PC-3 (cell line): ENCODE measurements at regions not wholly inside any gene's neighbourhood (a gene's known extent, or its start where the extent isn't known, plus 50 kb on each side); places are given as distances from the start of the nearest gene placed in this dataset.

Experiments used
- ATAC-seq: fragments of 200-7000 bp; cut with Tn5 transposase; 2 replicates; pipeline ENCODE4 v1.9.1; 2020; ENCODE audit warnings: mild to moderate bottlenecking, moderate library complexity
- BruUV-seq: library from RNA; stranded (reverse); fragments of 400-500 nt; replicated peaks from 2 replicates; lab custom pipeline; 2021; lab: Mats Ljungman, UMichigan
- CTCF ChIA-PET: fragments of 300-600 bp; sonication (Branson Sonifier 250); formaldehyde crosslinking; loops from one replicate; lab custom pipeline; 2022; ENCODE audit warnings: antibody characterized with exemption; lab: Charles Lee
- POLR2A ChIA-PET: fragments of 300-600 bp; sonication (Branson Sonifier 250); formaldehyde crosslinking; loops from one replicate; lab custom pipeline; 2022; ENCODE audit warnings: antibody characterized with exemption; ENCODE audit not compliant: unreplicated experiment; lab: Charles Lee
- DNase-seq: peaks from one replicate; pipeline ENCODE4 v3.0.0-alpha.2; 2015
- H2AFZ ChIP-seq: fragments of 300-600 bp; sonication (generic); 2 replicates; pipeline ENCODE4 v1.6.0; 2016; ENCODE audit warnings: antibody characterized with exemption, low read length
- H3F3A ChIP-seq: fragments of 300-600 bp; sonication (generic); one replicate; pipeline ENCODE4 v1.6.0; 2017; ENCODE audit warnings: antibody characterized with exemption, low read length, control low read depth, mild to moderate bottlenecking; ENCODE audit not compliant: unreplicated experiment
- H3K27ac ChIP-seq: fragments of 300-600 bp; sonication (generic); 2 replicates; pipeline ENCODE4 v1.5.1; 2016; ENCODE audit warnings: mild to moderate bottlenecking, low read length
- H3K27me3 ChIP-seq: fragments of 300-600 bp; sonication (generic); 2 replicates; pipeline ENCODE4 v1.6.1; 2016; ENCODE audit warnings: low read length, mixed read lengths
- H3K36me3 ChIP-seq: fragments of 300-600 bp; sonication (generic); 2 replicates; pipeline ENCODE4 v1.6.1; 2016; ENCODE audit warnings: low read depth, mixed run types, low read length, mixed read lengths
- H3K4me1 ChIP-seq: fragments of 300-600 bp; sonication (generic); 2 replicates; pipeline ENCODE4 v1.5.1; 2016; ENCODE audit warnings: low read length; ENCODE audit not compliant: insufficient read depth
- H3K4me2 ChIP-seq: fragments of 300-600 bp; sonication (generic); 2 replicates; pipeline ENCODE4 v1.6.0; 2016; ENCODE audit warnings: low read length
- H3K4me3 ChIP-seq: fragments of 300-600 bp; sonication (generic); 2 replicates; pipeline ENCODE4 v1.5.1; 2016; ENCODE audit warnings: mild to moderate bottlenecking, low read length, mixed read lengths
- H3K79me2 ChIP-seq: fragments of 300-600 bp; sonication (generic); 2 replicates; pipeline ENCODE4 v1.6.1; 2017; ENCODE audit warnings: low read length, mixed read lengths
- H3K9ac ChIP-seq: fragments of 300-600 bp; sonication (generic); 2 replicates; pipeline ENCODE4 v1.6.0; 2016; ENCODE audit warnings: mild to moderate bottlenecking, low read length
- H3K9me2 ChIP-seq: fragments of 300-600 bp; sonication (generic); replicated peaks from 2 replicates; pipeline ENCODE4 v1.6.1; 2016; ENCODE audit warnings: mixed run types, low read length, mixed read lengths
- H3K9me3 ChIP-seq: fragments of 300-600 bp; sonication (generic); 2 replicates; pipeline ENCODE4 v1.6.1; 2016; ENCODE audit warnings: low read length, mixed read lengths
- H4K20me1 ChIP-seq: fragments of 300-600 bp; sonication (generic); 2 replicates; pipeline ENCODE4 v1.6.1; 2016; ENCODE audit warnings: low read length, mixed read lengths
- EZH2 ChIP-seq: fragments of 300-600 bp; sonication (generic); IDR thresholded peaks from one replicate; pipeline ENCODE4 v1.6.1; 2017; ENCODE audit warnings: antibody characterized with exemption, mild to moderate bottlenecking, low read length; ENCODE audit not compliant: unreplicated experiment
- EZH2phosphoT487 ChIP-seq: fragments of 300-600 bp; sonication (generic); IDR thresholded peaks from 2 replicates; pipeline ENCODE4 v1.6.1; 2018; ENCODE audit warnings: mild to moderate bottlenecking, antibody characterized with exemption, low read length, borderline replicate concordance
- intact Hi-C: fragments of 100-400 bp; cut with micrococcal nuclease; formaldehyde crosslinking; loops from 2 replicates; pipeline ENCODE4 v1.9.0; 2023
- TF ChIP-seq, protein P1 (sequence below): fragments of 300-600 bp; sonication (generic); conservative IDR thresholded peaks from 2 replicates; pipeline ENCODE4 v1.5.1; 2017; ENCODE audit warnings: antibody characterized with exemption, low read depth, mild to moderate bottlenecking, low read length

DNA sequence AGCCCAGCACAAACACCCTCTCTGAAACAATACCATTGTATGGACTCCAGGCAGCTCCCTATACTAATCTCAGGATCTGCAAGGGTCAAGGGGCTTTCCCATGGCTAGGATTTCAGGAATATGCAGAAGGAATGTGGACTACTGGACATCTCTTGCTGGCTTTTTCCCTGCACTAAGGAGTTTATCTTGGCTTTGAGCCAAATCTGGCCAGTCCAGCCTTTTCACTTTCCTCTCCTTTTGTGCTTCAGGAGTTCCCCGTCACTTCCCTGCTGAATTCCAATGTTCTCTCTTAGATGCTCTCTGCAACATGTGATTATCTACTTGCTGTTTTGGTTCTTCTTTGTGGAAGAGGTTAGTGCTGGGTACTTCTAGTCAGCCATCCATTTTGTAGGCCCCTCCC lies 568.2 kb downstream of the HDGFL1 start:
- Histone ChIP-seq H3K4me3 (no peak overlapping the region), H4K20me1 (no peaks in the 10 kb centered on the region), H3K9me2 (no peaks in the 10 kb centered on the region), H3K9me3 (no peaks in the 10 kb centered on the region), H3K79me2 (no peaks in the 10 kb centered on the region), H3K4me1 (no peaks in the 10 kb centered on the region), H3K36me3 (no peaks in the 10 kb centered on the region), H3K4me2 (no peak overlapping the region), H2AFZ (no peak overlapping the region), H3K9ac (no peak overlapping the region), H3K27ac (no peak overlapping the region), H3K27me3 (no peaks in the 10 kb centered on the region), H3F3A (no peaks in the 10 kb centered on the region)
- TF ChIP-seq EZH2 (no peak), EZH2phosphoT487 (no peak)
- TF ChIP-seq, protein P1, sequence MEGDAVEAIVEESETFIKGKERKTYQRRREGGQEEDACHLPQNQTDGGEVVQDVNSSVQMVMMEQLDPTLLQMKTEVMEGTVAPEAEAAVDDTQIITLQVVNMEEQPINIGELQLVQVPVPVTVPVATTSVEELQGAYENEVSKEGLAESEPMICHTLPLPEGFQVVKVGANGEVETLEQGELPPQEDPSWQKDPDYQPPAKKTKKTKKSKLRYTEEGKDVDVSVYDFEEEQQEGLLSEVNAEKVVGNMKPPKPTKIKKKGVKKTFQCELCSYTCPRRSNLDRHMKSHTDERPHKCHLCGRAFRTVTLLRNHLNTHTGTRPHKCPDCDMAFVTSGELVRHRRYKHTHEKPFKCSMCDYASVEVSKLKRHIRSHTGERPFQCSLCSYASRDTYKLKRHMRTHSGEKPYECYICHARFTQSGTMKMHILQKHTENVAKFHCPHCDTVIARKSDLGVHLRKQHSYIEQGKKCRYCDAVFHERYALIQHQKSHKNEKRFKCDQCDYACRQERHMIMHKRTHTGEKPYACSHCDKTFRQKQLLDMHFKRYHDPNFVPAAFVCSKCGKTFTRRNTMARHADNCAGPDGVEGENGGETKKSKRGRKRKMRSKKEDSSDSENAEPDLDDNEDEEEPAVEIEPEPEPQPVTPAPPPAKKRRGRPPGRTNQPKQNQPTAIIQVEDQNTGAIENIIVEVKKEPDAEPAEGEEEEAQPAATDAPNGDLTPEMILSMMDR: no peak
- intact Hi-C loops: no loop called here
- no TSS peak for BruUV-seq
- CTCF ChIA-PET: no interaction called here
- no peak for ATAC-seq
- POLR2A ChIA-PET: no interaction called here
- DNase-seq: no peak

DNA sequence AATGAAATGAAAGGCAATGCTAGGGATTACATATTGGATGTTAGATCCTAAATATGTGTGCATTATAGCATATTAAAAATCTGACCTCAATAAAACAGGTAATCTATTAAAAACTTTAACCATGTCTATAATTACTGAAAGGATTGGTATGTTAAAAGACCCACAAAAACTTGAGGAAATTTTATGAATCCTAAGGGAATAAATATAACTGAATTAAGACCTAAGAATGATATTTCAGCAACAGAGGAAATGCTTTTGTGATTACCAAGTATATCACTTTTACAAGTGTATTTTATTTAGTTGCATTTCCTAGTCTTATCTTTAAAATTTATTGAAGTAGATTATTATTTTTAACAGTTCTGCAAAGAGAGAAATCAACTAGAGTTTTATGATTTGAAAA lies 571.5 kb downstream of the HDGFL1 start:
- Histone ChIP-seq H3K36me3 (no peaks in the 10 kb centered on the region), H3K27me3 (no peaks in the 10 kb centered on the region), H3F3A (no peaks in the 10 kb centered on the region), H3K4me3 (no peak overlapping the region), H3K27ac (no peak overlapping the region), H3K9me2 (no peaks in the 10 kb centered on the region), H3K4me2 (no peak overlapping the region), H3K79me2 (no peaks in the 10 kb centered on the region), H2AFZ (no peak overlapping the region), H4K20me1 (no peaks in the 10 kb centered on the region), H3K9me3 (no peaks in the 10 kb centered on the region), H3K9ac (no peak overlapping the region), H3K4me1 (no peaks in the 10 kb centered on the region)
- POLR2A ChIA-PET: interaction anchor here (0.6 kb wide), 1 partner anchor 565 kb away, joined by 3 read pairs; no protein-coding TSS in a partner anchor
- DNase-seq: no peak
- BruUV-seq: no TSS peak
- TF ChIP-seq EZH2phosphoT487 (no peak), EZH2 (no peak)
- TF ChIP-seq, protein P1: no peak
- intact Hi-C loops: no loop called here
- ATAC-seq: no peak
- CTCF ChIA-PET: no interaction called here

DNA sequence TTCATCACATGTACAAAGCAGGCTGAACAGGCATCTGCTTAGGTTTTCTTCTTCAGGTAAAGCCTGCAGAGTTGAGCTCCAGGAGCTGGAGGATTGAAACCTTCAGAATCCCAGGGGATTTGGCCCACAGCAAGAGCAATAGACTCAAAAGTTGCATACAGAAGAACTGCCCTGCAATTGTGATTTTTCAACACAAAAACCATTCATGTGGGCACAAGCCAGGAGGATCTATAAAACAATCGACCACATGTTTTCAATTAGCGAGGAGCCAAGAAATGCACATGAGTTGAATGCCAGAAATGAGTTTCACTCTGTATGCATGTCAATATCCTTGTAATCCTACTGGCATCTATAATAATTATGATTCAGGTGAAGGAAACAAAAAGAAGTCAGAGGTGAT lies 576.4 kb downstream of the HDGFL1 start:
- CTCF ChIA-PET: no interaction called here
- Histone ChIP-seq H3K4me3 (no peak overlapping the region), H4K20me1 (no peaks in the 10 kb centered on the region), H3K9ac (no peak overlapping the region), H3K79me2 (no peaks in the 10 kb centered on the region), H3K27ac (no peak overlapping the region), H3K36me3 (no peaks in the 10 kb centered on the region), H3K9me2 (no peaks in the 10 kb centered on the region), H2AFZ (no peak overlapping the region), H3F3A (no peaks in the 10 kb centered on the region), H3K9me3 (no peaks in the 10 kb centered on the region), H3K4me2 (no peak overlapping the region), H3K4me1 (no peaks in the 10 kb centered on the region), H3K27me3 (no peaks in the 10 kb centered on the region)
- POLR2A ChIA-PET: no interaction called here
- DNase-seq (no peak), ATAC-seq (no peak)
- no TSS peak for BruUV-seq
- intact Hi-C loops: no loop called here
- TF ChIP-seq, protein P1: no peak
- no peak for TF ChIP-seq EZH2
- TF ChIP-seq EZH2phosphoT487: no peak
